Caki2 (cell line): ENCODE measurements at regions not wholly inside any gene's neighbourhood (a gene's known extent, or its start where the extent isn't known, plus 50 kb on each side); places are given as distances from the start of the nearest gene placed in this dataset.

Experiments used
- DNase-seq: peaks from one replicate; pipeline ENCODE4 v3.0.0-alpha.2; 2015; ENCODE audit warnings: low read depth
- in situ Hi-C: cut with HindIII; loops from 2 replicates; pipeline ENCODE4 v1.10.0; 2016; ENCODE audit warnings: low sequenced_read_pairs, low pct_unique_long_range_greater_than_20kb, mixed read lengths

DNA sequence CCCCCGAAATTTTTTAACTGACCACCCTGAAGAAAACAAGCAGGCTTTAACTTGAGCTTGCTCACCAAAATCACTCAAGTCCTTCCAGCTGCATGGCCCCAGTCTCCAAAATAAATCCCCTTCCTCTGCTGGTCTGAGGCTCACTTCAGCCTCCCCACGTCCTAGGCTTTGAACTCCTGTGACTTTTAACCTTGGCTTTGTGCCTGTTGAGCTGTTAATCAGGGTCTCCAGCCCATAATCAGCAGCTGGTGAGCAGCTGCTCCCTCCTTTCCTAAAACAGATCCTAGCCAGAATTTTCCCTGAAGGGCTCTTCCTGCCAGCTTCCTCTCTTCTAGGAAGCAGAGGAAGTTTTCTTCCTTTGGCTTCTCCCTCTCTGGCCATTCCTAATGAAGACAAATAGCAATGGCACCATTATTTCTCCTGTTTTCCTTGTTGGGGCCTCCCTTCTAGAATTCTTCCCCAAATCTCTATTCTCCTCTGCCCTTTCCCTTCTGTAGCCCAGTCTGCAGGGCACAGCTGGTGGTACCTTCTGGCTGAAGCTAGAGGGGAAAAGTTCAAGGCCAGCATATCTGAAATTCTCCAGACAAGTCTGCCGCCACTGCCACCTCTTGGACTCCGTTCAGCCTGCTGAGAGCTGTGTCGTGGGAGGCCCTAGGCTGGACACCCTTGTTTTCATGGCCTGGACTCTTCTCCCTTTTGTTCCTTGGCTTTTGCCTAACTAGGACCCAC lies 152.1 kb downstream of the NOC3L start:
- no peak for DNase-seq
- in situ Hi-C loops, result no loop called here

DNA sequence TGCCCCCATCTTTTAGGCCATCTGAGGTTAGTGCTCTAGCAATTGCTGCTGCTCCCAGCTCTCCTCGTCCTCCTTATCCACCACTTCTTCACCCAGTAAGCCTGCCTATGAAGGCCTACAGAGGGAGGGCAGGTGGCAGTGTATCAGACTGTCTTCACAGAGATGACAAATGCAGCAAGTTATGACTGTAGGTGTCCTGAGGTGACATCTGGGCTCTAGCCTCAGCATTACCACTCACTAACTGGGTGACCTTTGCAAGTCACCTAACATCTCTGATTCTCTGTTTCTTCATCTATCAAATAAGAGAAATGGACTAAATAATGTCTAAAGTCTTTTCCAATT lies 151.6 kb downstream of the NOC3L start:
- DNase-seq, result no peak
- in situ Hi-C loops, result no loop called here

DNA sequence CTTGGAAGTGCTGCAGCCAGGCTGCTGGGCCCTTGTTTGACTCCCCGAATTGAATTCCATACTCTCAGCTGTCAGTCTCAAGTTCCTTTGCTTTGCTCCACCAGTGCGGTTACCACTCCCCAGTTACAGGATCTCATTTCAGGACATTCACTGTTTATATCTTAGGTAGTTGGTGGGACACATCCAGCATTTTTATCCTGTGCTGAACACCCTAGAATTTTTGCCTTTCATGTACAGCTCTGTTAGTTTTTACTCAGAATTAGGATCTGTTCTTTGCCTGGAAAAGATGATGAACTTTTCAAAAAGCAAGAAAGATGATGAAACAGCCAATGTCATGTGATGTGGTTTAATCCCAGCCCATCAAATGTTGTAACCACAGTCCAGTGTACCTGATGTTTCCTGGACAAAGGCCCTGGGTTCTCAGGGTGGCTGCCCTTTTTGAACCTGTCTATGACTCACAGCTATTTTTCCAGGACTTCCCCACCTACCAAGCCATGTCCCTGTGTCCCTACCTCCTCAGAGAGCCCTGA lies 149.7 kb downstream of the NOC3L start:
- DNase-seq, result peak; percentile 5
- in situ Hi-C loops, result no loop called here

DNA sequence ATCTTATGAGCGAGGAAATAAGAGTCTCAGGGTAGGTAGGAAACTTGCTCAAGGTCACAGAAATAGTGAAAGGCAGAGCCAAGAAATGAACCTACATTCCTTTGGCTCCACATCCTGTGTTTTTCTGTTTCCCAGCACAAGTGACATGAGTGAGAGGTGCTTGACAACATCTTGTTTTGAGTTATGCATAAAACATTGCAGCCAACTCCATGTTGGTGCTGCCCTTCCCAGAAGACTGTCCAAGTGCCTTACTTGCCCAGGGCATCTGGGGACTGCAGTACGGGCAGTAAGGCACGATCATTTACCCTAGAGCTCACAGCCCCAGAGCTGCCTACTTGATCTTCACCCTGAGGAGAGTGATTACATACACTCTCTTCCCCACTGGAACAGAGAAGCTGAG lies 148.8 kb downstream of the NOC3L start:
- DNase-seq, result no peak
- in situ Hi-C loops, result no loop called here

DNA sequence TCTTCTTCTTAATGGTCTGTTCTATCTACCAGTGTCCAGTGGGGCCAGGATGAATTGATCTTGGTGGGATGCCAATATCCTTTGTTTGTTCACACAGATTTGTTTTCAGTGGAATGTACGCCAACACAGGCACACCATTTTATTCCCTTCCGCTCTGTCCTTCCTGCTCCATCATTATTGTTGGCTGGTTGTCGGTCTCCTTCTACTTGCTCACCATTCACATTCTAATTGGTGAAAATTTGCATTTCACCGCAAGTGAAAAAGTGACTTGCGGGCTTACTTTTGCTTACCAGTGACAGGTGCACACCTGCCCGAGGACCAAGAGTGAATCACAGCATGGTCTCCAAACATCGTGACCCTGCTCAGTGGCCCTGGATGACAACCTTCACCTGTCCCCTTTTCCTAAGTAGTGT lies 148.3 kb downstream of the NOC3L start:
- DNase-seq, result no peak
- in situ Hi-C loops, result no loop called here

DNA sequence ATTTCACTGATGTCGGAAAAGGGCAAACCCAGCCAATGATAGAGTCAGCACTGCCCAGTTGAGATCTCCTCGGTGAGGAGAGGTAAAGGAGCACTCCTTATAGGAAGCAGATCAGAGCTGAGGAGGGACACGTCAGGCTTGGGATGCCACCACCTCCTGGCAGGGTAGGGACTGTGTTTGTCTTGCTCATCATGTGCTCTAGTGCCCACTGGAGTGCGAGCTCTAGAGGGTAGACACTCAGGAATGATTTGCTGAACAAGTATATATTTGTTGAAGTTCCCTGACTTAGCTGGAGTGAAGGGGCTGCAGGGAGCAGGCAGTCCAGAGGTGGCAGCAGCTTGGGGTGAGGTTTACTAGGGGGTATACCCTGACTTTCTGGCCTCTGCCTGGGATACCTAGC lies 146.5 kb downstream of the NOC3L start:
- in situ Hi-C loops, result no loop called here
- DNase-seq, result no peak

DNA sequence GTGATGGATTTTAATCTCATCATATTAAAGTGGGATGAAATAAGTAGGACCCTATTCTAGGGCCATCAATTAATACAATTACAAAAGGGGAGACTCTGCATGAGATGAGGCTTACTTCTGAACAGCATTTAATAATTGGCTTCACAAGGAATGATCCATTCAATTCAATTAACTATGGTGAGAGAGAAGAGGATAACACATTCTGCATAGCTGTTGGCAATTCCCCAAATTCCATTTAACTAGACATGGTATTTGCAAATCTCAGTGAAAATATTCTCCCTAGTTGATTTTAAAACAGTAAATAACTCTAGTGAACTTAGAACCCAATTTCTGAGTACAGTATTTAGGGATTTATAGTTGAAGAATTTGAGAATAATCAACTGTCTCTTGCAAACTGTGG lies 145.3 kb downstream of the NOC3L start:
- DNase-seq, result no peak
- in situ Hi-C loops, result no loop called here

DNA sequence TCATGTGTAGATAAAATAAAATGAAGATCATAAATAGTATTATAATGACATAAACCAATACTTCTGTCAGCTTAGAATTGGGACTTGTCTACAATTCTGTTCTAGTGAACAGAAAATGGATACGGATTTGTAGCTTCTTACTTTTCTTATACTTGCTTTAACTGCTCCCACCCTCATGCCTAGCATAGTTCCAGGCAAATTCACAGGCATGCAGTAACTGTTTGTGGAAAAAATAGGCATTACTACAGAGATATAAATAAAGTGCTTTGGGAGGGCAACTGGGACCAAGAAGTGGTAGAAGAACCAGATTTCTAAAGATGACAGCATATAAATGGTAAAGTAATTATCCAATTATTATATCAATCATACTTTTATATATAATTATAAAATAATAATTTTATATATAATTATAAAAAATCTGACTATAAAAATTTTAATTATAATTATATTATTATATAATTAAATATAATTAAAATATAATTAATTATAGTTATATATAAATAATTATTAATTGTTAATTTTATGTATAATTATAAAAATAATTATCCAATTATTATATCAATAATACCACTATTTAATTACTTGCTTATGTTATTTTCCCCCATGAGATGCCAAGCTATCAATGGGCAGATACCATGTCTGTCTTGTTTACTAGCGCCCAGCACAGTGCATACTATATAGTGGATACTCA lies 144.1 kb downstream of the NOC3L start:
- no peak for DNase-seq
- in situ Hi-C loops, result no loop called here

DNA sequence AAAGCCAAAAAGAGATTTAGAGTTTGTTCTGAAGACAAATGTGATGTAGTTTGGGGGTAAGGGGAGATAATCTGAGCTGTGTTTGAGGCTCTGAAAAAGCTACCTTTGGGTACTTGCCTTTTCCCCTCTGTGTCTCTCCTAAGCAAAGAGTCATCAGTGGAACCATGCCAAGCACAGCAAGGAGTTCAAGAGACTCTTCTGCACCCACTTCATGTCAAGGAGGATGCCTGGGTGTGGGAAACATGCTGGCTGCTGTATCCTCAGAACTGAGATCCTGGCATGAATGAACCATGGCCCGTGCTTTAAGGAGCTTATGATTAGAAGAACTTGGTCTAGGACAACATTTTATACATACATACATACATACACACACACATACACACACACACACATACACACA lies 142.9 kb downstream of the NOC3L start:
- in situ Hi-C loops, result no loop called here
- DNase-seq, result no peak

DNA sequence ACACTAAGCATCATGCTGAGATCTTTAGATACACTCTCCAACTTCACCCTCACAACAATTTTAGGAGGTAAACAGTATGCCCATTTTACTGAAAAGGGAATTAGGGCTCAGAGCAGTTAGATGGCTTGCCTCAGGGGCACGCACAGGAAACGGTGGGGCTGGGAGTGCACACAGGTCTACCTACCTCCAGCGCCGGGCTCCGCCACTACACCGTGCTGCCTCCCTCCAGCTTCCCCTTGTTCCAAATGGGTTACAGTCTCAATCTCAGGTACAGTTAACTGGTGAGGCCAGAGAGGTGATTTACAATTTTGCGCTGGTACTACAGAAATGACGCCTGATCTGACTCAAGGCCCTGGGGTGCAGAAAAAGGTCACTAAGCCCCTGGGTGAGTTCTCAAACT lies 142.0 kb downstream of the NOC3L start:
- in situ Hi-C loops, result no loop called here
- DNase-seq, result no peak

DNA sequence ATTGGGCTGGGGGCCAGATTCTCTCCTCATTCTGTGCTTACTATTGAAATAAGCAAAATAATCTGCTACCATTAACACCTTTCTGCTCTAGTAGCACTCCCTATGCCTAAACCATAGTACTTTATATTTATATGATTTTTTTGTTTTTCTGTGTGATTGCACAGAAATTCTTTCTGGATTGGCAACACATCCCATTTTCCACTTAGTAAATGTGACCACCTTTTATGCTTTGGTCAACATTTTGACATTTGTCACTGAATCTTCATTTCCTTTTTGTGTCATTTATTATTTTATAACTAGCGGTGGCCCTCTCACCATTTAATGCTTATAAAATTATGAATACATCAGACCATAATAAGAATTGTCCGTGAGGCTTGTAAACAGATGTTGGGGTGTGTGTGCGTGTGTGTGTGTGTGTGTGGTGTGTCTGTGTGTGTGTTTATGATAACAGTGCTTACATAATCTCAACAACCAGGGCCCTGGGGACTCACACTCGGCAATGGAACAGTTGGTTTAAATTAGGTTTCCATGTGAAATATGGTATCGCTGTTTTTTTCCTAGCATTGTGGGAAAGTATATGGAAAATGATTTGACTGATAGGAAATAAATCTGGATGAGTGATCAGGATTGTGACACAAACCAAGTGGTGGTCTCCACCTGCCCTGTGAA lies 138.9 kb downstream of the NOC3L start:
- DNase-seq, result no peak
- in situ Hi-C loops, result no loop called here

DNA sequence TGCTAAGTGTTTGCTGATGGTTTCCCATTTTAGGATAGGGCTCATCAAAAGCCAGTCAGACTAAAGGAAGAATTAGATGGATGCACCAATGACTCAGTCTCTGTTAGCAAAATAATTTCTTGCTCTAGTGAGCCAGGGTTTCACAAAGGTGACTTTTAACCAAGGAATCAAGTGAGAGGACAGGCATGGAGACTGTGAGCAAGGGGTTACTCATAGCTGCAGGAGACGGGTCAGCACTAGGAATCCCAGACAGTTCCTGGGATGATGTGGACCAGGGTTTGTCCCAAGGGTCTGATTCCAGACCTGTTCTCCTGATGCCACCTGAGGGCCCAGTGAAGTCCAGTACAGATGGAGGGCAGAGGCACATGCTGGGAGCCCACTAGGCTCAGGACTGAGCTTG lies 138.1 kb downstream of the NOC3L start:
- in situ Hi-C loops, result no loop called here

DNA sequence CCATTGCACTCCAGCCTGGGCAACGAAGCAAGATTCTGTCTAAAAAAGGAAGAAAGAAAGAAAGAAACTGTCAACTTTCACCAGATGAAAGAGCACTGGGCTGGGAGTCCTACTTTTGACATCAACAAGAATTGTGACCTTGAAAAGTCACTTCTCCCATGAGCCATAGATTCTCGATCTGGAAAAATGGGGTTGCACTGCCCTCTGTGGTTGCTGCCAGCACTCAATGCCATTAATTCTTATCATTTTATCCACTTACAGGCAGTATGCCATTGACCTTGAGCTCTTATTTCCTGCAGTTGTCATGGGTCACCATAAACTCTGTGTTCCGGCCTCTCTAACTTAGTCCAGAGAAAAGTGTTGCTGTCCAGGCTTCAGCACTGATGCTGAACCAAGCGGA lies 137.2 kb downstream of the NOC3L start:
- in situ Hi-C loops, result no loop called here
- no peak for DNase-seq

More for the DNA sequence above, 138.1 kb downstream of the NOC3L start:
- peak; percentile 70 for DNase-seq

DNA sequence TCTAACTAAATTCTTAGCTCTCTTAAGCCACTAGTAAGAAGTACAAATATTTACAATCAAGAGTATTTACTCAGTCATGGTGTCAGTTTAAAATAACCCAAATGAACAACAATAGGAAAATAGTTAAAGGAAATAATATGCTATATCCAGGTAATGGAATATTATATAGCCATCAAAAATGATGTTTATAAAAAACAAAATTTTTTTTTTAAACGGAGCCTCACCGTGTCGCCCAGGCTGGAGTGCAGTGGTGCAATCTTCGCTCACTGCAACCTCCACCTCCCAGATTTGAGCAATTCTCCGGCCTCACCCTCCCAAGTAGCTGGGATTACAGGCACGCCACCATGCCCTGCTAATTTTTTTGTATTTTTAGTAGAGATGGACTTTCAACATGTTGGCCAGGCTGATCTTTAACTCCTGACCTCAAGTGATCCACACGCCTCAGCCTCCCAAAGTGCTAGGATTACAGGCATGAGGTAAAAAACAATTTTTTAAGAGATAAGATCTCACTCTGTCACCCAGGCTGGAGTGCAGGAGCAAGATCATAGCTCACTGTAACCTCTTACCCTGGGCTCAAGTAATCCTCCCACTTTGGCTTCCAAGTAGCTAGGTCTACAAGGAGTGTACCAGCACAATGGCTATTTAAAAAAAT lies 132.5 kb downstream of the NOC3L start:
- in situ Hi-C loops, result no loop called here
- DNase-seq, result no peak

DNA sequence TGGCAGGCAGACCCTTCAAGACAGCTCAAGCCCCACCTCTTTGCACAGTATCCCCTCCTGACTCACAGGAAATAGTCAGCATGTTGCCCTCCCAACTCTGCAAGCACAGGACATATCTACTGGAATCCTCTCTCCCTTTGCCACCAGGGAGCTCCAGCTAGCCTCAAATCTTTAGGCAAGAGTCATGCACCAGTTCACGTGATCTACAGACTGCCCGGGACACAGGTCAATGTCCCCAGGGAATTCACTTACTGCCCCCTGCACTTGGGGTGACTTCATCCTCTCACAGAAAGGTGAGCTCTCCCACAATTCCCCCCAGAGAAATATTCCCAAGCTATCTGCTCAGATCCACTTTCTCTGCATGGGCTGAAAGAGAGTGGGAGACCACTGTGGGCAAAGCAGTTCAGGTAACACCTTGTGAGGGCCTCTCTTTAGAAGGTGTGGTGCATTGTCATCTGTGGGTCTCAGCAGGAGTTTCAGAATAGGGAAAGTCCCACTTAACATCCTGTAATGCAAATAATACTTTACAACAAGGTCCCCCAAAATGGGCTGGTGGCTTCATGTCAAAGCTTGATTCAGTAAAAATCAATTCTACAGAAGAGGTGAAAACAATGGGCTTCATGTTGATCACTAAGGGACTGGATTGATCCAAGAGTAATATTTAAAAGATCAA lies 129.9 kb downstream of the NOC3L start:
- in situ Hi-C loops, result no loop called here
- no peak for DNase-seq

DNA sequence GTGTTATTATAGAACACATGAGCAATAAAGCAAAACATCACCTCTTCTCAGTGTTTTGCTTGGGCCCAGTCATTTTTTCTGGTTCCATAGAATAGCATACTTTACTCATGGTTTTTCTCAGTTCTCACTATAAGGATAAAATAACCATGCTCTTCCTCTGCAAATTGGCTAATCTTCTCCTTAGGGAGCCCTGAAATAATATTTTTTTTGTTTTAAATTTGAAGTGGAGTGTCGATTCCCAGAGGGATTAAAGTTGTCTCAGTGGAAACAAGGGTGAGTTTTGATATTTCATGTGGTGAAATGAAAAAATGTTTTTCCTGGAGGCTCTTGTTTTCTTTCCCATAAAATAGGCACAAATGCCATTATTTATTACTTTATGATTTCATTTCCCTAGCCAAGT lies 127.3 kb downstream of the NOC3L start:
- no peak for DNase-seq
- in situ Hi-C loops, result no loop called here

DNA sequence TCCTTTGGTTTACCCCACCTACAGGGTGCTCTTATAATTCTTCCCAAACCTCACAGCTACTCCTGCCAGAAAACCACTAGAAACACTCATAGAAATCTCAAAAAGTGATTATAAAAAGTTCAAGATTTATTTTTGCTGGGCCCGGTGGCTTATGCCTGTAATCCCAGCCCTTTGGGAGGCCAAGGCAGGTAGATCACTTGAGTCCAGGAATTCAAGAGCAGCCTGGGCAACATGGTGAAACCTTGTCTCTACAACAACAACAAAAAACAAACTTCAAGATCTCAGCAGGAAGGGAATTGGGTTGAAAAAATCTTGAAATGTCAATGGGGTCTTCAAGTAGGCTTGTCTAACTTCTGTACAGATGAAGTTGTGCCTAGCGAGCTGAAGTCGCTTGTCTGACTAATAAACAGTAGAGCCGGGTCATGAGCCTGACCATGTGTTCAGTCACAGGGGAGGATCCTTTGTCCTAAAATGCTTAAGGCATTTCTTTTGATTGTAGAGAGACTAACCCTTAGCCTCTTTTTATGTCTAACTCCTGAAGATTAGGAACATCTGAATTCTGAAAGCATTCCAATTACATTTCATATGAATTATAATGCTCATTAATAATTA lies 124.6 kb downstream of the NOC3L start:
- in situ Hi-C loops, result no loop called here
- no peak for DNase-seq

DNA sequence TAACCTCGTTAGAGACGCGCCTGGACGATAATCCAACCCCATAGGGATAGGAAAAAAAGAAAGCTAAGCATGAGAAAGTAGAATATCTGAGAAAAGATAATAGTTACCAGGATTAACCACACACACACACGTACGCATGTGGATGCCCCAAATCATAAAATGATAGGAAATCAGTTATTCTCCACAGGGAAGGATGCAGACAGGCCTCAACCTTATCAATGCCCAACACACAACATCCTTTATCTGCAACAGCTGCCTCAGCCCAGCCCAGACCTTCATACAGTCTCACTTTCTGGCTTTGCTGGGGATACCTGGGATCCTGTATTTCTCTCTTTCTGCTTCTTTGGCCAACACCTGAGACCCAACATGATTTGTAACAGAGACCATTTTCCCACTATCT lies 123.0 kb downstream of the NOC3L start:
- no peak for DNase-seq
- in situ Hi-C loops, result no loop called here
